ENCODE measurements at regions not wholly inside any gene's neighbourhood (a gene's known extent, or its start where the extent isn't known, plus 50 kb on each side); places are given as distances from the start of the nearest gene placed in this dataset.
"Not testable (repeated sequence)": the region's sequence is repeated elsewhere in the genome, so short reads cannot be mapped to it uniquely, and the experiment has no call there.

GRCh38 chr10:23754941-23755340 lies 316.1 kb downstream of the OTUD1 start:
- DNase-seq = no peak

- DNase-seq = peak; percentile 22
Observed at GRCh38 chr10:23755556-23755955, 316.7 kb downstream of the OTUD1 start.

- DNase-seq = no peak
Observed at GRCh38 chr10:23768281-23768680, 329.4 kb downstream of the OTUD1 start.

- DNase-seq = no peak
Observed at GRCh38 chr10:23777153-23777552, 338.3 kb downstream of the OTUD1 start.

- no peak for DNase-seq
Observed at GRCh38 chr10:23779301-23779700, 340.4 kb downstream of the OTUD1 start.

- DNase-seq = no peak
Observed at GRCh38 chr10:23780331-23780730, 341.5 kb downstream of the OTUD1 start.

- no peak for DNase-seq
Observed at GRCh38 chr10:23786594-23786993, 347.7 kb downstream of the OTUD1 start.

GRCh38 chr10:23793577-23793976 lies 354.7 kb downstream of the OTUD1 start:
- DNase-seq = peak; percentile 4

GRCh38 chr10:23797452-23797851 lies 358.6 kb downstream of the OTUD1 start:
- not testable (repeated sequence) for DNase-seq

- DNase-seq = no peak
Observed at GRCh38 chr10:23804125-23804524, 365.2 kb downstream of the OTUD1 start.

- DNase-seq = no peak
Observed at GRCh38 chr10:23813687-23814086, 374.8 kb downstream of the OTUD1 start.

- DNase-seq = no peak
Observed at GRCh38 chr10:23818484-23818883, 379.6 kb downstream of the OTUD1 start.

GRCh38 chr10:23820792-23821191 lies 381.9 kb downstream of the OTUD1 start:
- DNase-seq = peak; percentile 11

- no peak for DNase-seq
Observed at GRCh38 chr10:23824822-23825221, 384.1 kb upstream of the KIAA1217 start.

GRCh38 chr10:23826421-23826820 lies 382.5 kb upstream of the KIAA1217 start:
- DNase-seq = peak; percentile 79

- no peak for DNase-seq
Observed at GRCh38 chr10:23829556-23829955, 379.4 kb upstream of the KIAA1217 start.

GRCh38 chr10:23834091-23834490 lies 374.8 kb upstream of the KIAA1217 start:
- no peak for DNase-seq

- DNase-seq = no peak
Observed at GRCh38 chr10:23850631-23851030, 358.3 kb upstream of the KIAA1217 start.

- DNase-seq = peak; percentile 64
Observed at GRCh38 chr10:23859598-23859997, 349.3 kb upstream of the KIAA1217 start.

GRCh38 chr10:23864631-23865147 lies 344.2 kb upstream of the KIAA1217 start:
- no peak for DNase-seq

- not testable (repeated sequence) for DNase-seq
Observed at GRCh38 chr10:23866985-23867384, 342.0 kb upstream of the KIAA1217 start.

GRCh38 chr10:23868121-23868520 lies 340.8 kb upstream of the KIAA1217 start:
- DNase-seq = no peak

- DNase-seq = no peak
Observed at GRCh38 chr10:23869548-23869947, 339.4 kb upstream of the KIAA1217 start.

- no peak for DNase-seq
Observed at GRCh38 chr10:23869996-23870395, 338.9 kb upstream of the KIAA1217 start.

All from renal pelvis (tissue), 1 donor.